HG02840 (cell line): ENCODE measurements at regions not wholly inside any gene's neighbourhood (a gene's known extent, or its start where the extent isn't known, plus 50 kb on each side); places are given as distances from the start of the nearest gene placed in this dataset.
"Not testable (repeated sequence)": the region's sequence is repeated elsewhere in the genome, so short reads cannot be mapped to it uniquely, and the experiment has no call there.

Source experiments
- ATAC-seq: cut with Tn5 transposase; IDR thresholded peaks from one replicate; pipeline ENCODE4 v1.9.1; 2021; ENCODE audit warnings: mild to moderate bottlenecking, moderate library complexity, moderate number of reproducible peaks; ENCODE audit not compliant: unreplicated experiment, low FRiP score

DNA sequence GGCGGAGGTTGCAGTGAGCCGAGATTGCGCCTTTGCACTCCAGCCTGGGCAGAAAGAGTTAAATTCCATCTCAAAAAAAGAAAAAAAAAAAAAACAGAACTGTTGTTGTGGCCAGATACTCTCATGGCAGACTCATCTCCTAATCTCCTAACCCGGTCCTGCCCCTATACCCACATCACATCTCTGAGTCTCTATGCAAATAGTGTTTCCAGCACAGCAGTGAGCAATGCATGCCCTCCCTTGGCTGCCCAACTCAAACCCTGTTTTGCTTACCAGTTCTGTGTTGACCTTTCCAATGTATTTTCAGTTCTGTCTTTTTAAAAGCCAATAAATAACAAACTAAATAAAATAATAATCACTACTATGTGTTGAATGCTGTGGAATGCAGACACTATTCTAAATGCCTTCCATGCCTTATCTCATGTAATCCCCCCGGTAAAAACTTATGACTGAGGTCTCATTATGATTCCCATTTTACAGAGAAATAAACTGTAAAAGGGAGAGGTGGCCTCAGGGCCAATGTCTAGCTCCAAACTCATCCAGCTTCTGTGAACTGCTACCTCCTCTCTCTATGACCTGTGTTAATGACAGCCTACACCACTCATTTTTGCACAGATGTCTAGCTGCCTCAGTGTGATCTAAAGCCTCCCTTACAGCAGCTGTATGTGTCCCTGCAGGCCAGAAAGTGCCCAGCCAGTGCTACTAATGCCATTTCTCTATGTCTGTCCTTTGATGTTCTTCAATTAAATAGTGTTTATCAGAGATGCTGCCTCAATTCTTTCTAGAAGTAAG, 289.8 kb downstream of the HS3ST3B1 start:
- ATAC-seq: no peak

DNA sequence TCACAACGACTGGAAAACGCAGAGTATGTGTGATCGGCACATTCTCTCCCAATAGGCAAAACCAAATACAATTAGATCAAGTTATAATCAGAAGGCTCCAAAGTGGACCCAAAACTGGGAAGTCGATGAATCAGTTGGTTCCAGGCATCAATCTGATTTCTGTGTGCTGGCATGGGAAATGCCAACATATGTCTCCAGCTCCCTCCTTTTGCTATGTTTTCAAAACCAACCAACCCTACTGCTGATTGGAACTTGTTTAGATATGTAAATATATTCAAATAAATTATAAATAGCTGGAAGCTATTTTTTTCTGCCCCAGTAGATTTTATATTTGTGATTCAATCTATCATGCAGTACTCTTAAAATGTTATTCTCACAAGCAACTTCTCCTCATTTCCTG, 284.2 kb downstream of the HS3ST3B1 start:
- ATAC-seq: no peak

DNA sequence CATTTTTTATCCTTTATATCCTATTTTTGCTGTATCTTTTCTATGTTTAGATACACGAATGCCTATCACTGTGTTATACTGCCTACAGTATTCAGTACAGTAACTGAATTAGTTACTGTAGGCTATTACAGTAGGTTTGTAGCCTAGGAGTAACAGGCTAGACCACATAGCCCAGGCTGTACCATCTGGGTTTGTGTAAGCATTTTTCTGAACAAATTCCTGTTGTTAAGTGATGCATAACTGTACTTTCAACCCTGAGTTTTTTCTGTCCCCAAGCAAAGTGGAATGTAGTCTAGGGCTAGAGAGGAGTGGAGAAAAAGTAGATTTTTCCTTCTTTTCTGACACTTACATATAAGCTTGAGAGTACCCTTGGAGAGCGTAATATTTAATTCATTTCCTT, 282.1 kb downstream of the HS3ST3B1 start:
- ATAC-seq: no peak

DNA sequence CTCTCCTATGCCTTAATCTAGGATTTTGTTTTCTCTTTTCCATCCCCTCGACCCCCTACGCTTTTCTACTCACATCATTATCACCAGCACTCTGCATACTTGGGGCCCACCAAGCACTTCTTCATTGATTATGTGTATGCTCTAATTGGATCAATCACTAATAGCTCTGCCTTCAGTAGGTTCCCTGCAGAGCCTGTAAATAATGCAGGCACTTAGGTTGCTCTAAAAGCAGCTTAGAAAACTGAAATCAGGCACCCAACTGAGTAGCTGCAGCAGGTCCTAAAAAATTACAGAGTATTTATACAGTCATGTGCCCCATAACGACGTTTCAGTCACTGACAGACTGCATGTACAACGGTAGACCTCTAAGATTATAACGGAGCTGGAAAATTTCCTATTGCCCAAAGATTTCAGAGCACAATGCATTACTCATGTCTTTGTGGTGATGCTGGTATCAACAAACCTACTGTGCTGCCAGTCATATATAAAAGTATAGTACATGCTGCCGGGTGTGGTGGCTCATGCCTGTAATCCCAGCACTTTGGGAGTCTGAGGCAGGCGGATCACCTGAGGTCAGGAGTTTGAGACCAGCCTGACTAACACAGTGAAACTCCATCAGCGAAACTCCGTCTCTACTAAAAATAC, 280.4 kb downstream of the HS3ST3B1 start:
- ATAC-seq: no peak

DNA sequence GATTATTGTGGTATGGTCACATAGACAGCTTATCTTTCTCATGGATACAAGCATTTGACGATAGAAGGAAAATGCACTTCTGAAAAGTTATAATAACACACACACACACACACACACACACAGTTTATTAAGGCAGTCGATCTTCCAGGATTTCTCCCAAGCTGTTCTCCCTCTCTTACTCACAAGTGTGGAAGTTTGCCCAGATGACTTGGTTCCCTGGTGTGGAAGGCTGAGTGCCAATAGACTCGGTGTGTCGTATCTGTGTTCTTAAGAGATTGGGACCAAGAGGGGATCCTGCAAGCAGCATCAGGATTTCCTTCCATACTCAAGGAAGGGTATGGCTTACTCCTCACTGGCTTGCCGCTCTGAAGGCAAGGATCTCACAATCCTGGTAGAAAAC, 279.6 kb downstream of the HS3ST3B1 start:
- no peak for ATAC-seq

DNA sequence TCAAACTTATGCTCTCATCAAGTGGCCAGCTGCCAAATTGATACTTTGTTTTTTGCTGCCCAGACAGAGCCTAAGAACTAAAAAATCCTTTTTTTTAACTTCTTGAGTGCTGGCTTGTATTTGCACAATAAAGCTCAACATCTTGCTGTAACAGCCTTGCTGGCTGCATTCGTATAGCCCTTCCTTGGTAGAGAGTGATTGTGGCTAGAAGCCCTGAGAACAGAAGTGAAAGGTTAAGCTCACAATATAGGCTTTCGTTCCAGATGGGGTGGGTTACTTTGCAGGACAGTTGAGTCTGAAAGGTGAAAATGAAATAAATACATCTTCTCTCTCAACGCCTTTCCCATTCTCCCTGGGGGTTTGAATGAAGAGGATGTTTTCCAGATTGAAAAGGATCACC, 278.8 kb downstream of the HS3ST3B1 start:
- ATAC-seq: no peak

DNA sequence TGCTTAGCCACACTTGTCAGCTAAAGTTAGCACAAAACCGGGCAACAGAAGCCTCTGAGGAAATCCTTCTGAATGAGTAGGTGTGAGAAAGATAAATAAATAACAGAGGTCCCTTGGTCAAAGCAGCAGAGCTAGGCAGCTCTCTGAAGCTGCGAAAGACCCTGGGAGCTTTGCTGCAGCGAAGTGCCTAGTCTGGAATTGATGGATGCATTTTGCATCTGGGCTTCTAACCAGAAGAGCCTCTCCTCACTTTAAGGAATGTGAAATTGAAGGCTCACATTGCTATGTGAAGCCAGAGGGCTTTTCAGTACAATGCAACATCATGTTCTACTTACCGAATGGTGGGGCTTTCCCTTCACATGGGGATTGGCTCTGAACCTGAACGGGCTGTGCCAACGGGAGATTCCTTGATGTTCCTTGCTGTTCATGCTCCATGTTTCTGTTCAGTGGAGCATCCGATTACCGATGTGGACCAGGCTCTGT, 274.6 kb downstream of the HS3ST3B1 start:
- no peak for ATAC-seq

DNA sequence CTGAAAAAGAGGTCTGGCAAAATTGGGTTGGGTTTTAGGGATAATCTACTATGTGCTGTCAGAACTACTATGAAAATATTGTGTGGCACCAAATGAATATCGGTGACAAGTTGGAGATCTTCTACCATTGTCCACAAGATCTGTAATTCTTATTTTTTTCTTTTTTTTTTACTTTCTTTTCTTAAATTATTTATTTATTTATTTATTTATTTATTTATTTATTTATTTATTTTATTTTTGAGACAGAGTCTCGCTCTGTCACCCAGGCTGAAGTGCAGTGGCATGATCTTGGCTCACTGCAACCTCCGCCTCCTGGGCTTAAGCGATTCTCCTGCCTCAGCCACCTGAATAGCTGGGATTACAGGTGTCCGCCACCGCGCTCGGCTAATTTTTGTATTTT, 259.4 kb downstream of the HS3ST3B1 start:
- not testable (repeated sequence) for ATAC-seq

DNA sequence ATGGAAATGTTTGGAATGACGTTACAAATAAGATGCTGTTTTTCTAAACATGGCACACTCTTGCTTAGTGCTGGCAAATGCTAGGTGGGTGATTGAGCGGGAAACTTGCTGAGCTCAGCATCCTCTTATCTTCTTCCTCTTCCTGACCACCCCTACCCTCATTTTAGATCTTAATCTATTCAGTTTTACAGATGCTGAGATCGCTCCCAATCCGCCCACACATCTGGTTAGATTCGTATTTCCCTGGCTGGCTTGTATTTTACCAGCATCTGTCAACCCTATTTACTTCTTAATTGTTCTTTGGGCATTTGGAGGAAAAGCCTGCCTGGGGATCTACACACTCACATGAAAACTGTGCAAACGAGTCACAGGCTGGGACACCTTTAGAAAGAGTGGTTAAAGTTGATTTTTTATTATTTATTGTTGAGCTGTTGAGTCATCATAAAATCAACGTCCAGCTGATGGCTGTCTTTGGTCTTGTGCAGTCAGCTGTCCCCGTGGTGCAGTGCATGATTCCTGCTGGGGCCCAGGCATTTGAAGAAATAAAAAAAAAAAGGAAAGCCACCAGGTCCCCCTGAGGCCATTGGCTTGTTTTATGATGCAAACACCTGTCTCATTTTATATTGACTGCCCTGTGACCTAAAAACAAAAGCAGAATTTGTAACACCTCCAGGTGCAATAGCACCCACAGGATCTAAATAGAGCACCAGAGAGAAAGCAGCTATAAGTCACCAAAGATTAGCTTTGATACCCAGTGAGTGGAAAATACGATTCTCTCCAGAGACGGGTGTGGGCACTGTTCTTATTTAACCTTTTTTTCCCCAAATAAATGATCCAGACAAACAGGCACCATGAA, 258.6 kb downstream of the HS3ST3B1 start:
- ATAC-seq: no peak

DNA sequence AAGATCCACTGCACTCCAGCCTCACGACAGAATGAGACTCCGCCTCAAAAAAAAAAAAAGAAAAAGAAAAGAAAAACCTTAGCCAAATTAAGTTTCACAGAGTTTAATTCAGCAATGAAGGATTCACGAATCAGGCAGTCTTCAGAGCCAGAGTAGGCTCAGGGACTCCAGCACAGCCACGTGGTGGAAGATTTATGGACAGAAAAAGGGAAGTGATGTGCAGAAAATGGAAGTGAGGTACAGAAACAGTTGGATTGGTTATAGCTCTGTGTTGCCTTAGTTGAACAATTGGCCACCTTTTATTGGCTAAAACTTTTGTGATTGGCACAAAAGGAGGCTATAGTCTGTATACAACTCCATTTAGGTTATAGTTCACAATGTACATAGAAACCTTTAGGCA, 256.6 kb downstream of the HS3ST3B1 start:
- no peak for ATAC-seq

DNA sequence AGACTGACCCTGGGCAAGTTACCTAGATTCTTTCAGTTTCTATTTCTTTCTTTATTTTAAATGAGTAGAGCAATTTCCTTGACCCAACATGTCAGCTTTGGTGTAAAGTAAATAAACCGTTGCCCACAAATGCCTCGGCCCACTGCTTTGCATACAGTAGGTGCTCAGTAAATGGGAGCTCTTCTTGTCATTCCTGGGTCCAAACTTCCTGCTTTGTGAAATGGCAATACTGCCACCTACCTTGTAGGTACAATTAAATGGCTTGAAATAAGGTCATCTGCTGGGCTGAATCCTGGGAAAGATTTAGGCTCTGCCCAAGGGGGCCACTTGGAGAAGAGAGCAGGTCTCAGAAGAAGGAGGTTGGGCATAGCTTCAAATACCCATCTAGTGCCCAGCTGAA, 253.0 kb downstream of the HS3ST3B1 start:
- ATAC-seq: no peak

DNA sequence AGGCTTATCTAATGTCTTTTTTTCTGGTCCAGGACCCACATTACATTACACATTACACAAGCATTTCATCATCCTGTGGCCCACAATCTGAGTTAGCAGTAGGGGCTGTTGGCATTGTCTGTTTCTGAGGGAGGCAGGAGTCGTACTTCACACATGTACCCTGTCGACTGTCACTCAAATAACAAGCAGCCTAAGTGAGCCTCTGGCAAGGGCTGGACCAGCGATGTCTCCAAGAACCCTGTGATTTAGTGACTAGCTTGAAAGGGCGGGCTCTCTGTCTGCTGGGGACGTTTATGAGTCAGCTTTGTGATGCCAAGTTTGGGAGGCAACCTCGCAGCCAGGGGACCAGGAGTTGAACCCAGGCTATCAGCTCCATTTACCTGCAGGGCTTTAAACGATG, 251.4 kb downstream of the HS3ST3B1 start:
- no peak for ATAC-seq

DNA sequence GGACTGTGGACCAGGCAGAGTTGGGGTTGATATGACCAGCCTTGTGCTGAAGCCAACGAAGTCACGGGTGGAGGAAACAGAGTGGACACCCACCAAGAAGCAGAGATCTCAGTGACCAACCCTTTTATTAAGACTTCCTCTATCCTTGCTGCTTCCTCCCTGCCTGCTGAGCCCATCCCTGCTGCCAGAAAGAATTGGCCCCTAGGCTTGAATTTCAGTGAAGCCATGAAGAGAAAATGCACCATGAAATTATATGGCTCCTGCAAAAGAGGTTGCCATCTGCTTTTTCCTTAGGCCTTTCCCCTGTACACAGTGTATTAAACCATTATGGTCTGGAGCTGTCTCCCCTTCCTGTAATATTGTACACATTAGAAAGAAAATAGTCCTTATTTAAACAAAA, 246.7 kb downstream of the HS3ST3B1 start:
- no peak for ATAC-seq

DNA sequence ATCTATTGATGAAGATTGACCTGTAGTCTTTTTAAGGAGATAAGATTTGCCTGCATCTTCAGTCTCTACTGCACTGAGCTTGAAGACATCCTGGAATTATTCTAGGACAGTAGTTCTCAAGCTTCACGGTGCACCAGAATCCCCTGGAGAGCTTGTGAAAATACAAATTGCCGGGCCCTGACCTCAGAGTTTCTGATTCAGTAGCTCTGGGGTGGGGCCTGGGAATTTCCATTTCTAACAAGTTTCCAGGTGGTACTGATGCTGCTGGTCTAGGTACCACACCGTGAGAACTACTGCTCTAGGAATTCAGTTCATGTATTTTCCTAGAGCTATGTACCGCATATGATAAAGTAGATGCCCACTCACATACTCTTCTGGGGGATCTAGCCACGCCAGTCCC, 246.1 kb downstream of the HS3ST3B1 start:
- no peak for ATAC-seq

DNA sequence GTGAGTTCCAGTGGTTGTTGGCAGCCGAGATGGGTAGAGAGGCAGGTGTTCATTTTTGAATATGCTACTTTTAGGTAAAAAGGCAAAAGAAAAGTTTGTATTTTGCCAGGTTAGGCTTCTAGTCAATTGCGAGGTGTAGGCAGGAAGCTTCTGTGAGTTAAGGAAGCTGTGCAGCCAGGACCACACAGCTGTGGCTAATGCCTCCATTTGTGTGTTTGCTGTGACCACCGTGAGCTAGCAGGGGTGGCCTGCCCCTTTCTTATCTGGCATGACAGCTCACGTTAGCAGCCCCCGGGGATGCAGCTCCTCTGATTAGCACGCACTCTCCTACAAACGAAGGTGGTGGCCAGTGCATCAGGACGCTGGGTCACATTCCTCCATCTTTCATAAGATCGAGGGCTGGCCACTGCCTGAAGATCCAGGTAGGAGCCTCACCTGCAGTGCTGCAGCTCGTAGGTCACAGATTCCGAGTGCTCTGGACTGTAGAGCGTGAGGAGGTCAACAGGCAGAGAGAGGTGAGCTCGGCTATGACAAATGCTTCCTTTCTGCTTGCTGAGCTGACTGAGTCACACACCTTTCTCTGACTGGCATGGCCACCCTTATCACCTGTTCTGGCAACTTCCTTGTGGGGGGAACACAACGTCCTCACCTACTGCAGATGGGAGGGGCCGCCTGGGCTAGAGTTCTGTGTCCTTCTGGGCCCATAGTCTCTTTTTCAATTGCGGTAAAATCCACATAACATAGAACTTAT, 244.4 kb downstream of the HS3ST3B1 start:
- no peak for ATAC-seq

DNA sequence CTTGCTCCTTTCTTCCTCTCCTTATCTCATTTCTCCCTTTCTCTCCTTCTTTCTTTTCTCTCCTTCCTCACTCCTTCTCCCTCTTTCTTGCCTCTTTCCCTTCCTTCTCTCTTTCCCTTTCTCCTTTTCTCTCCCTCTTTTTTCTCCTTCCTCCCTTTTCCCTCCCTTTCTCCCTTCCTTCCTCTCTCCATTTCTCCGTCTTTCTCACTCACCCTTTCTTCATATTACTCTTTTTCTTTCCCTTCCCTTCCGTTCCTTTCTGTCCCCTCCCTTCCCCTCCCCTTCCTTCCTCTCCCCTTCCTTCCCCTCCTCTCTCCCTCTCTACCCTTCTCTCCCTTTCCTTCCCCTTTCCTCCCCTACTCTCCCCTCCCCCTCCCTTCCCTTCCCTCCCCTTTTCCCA, 240.8 kb downstream of the HS3ST3B1 start:
- ATAC-seq: no peak

DNA sequence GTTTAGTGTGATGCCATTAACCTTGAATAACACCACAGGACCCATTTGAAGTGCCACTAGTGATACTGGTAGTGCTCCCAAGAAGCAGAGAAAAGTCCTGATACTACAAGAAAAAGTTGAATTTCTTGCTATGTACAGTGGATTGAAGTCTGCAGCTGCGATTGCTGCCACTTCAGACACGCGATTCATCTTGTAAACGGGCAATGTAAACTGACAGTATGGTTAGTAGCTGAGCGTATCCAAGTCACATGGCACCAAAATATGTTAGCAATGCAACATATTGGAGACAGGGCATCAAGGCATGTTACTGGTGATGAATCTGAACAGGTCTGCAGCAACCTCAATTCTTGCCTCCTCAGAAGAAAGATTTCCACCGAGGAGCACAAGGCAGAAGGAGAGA, 238.9 kb downstream of the HS3ST3B1 start:
- no peak for ATAC-seq

DNA sequence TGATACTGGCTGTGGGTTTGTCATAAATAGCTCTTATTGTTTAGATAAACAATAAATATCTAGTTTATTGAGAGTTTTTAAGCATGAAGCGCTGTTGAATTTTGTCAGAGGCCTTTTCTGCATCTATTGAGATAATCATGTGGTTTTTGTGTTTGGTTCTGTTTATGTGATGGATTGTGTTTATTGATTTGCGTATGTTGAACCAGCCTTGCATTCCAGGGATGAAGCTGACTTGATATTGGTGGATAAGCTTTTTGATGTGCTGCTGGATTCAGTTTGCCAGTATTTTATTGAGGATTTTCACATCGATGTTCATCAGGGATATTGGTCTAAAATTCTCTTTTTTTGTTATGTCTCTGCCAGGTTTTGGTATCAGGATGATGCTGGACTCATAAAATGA, 231.4 kb downstream of the HS3ST3B1 start:
- ATAC-seq: not testable (repeated sequence)

DNA sequence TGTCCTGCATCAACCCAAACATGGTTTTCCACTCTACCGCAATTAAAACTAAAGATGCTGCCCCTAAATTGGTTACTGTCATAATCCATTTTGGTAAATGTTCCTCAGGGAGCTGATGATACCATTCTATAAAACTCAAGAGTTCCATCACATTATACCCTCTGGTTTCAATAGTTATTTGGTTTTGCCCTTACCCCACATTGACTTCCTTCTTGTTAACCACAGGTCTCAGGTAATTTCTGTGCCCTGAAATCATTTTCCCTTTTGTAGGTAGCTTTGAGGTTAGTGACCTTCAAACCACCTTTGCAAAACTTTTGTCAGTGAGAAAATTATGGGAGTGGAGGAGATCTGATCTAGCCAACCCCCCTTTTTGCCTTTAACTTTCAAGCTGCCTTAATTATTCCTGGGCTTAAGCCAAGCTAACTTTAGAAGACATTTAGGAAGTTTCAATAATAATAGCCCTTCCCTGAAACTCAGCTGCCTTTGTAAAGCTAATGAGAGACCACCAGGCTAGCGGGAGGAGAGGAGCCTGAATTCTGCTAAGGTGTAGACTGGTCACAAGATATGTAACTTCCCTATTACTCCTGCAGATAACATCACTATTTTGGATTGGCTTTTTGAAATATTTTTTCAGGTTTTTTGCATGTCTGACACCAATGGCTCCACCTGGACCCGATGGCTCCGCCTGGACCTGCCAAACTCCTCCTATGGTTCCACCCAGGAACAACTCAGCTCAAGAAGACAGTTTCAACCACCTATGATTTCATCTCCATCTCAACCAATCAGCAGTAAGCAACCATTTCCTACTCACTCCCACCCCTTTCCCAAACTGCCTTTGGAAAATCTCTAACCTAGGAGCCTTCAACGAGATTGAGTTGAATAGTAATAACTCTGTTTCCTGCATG, 224.9 kb downstream of the HS3ST3B1 start:
- ATAC-seq: no peak
